HG02885 (cell line): ENCODE measurements at regions not wholly inside any gene's neighbourhood (a gene's known extent, or its start where the extent isn't known, plus 50 kb on each side); places are given as distances from the start of the nearest gene placed in this dataset.
"Not testable (repeated sequence)": the region's sequence is repeated elsewhere in the genome, so short reads cannot be mapped to it uniquely, and the experiment has no call there.

ENCODE experiments used
- ATAC-seq: cut with Tn5 transposase; IDR thresholded peaks from one replicate; pipeline ENCODE4 v1.9.1; 2021; ENCODE audit warnings: mild to moderate bottlenecking; ENCODE audit not compliant: unreplicated experiment, poor library complexity

GRCh38 chr1:228668553-228669241, 66.6 kb upstream of the RHOU start:
- ATAC-seq, result no peak

- no peak for ATAC-seq
Observed at GRCh38 chr1:228669242-228669585, 66.1 kb upstream of the RHOU start.

GRCh38 chr1:228681076-228681565, 54.2 kb upstream of the RHOU start:
- ATAC-seq, result not testable (repeated sequence)

- no peak for ATAC-seq
Observed at GRCh38 chr1:228683428-228683827, 51.9 kb upstream of the RHOU start.

- no peak for ATAC-seq
Observed at GRCh38 chr1:228684607-228685006, 50.7 kb upstream of the RHOU start.

- ATAC-seq, result no peak
Observed at GRCh38 chr1:228685081-228685660, 50.1 kb upstream of the RHOU start.
